ENCODE measurements at regions not wholly inside any gene's neighbourhood (a gene's known extent, or its start where the extent isn't known, plus 50 kb on each side); places are given as distances from the start of the nearest gene placed in this dataset.
"Not testable (repeated sequence)": the region's sequence is repeated elsewhere in the genome, so short reads cannot be mapped to it uniquely, and the experiment has no call there.

- peaks cover 0 to 6% (median 4%) of the 10 kb centered on the region in 5 experiments for H3K9me3 ChIP-seq (ENCODE audit: control extremely low read depth in 1 of 5, control insufficient read depth in 4 of 5, insufficient read depth in 2 of 5, low read depth in 1 of 5, low read length in 4 of 5)
- H3K4me3 ChIP-seq (ENCODE audit: control insufficient read depth in 1 of 7, extremely low read depth in 1 of 7, insufficient read depth in 4 of 7, low read depth in 2 of 7, low read length in 6 of 7): no peak overlapping the region
- ChIA-PET POLR2A (no interaction called here), CTCF (no interaction called here)
- DNase-seq: no peak
- H3K27me3 ChIP-seq (replicated peaks in 2 of 5; ENCODE audit: control insufficient read depth in 4 of 5, insufficient read depth in 5 of 5, low read length in 4 of 5): no peaks in the 10 kb centered on the region
- no peak overlapping the region for H3K27ac ChIP-seq (ENCODE audit: insufficient read depth in 1 of 2, low read depth in 1 of 2, low read length in 2 of 2, poor library complexity in 1 of 2, severe bottlenecking in 2 of 2)
- peaks cover 0 to 5% (median 0%) of the 10 kb centered on the region in 4 experiments for H3K36me3 ChIP-seq (ENCODE audit: control insufficient read depth in 4 of 4, insufficient read depth in 4 of 4, low read length in 3 of 4)
- 95% methylated on average over 24 of the region's 27 CpGs for WGBS (ENCODE audit: insufficient coverage)
- peaks cover 0 to 6% (median 0%) of the 10 kb centered on the region in 4 experiments for H3K4me1 ChIP-seq (ENCODE audit: control extremely low read depth in 1 of 4, control insufficient read depth in 4 of 4, insufficient read depth in 4 of 4, low read length in 3 of 4)
These were observed 71.6 kb downstream of the RRM2 start for GRCh38 chr2:10193851-10194820.

GRCh38 chr2:10195278-10196109, 73.0 kb downstream of the RRM2 start:
- Histone ChIP-seq H3K27ac (ENCODE audit: insufficient read depth in 1 of 2, low read depth in 1 of 2, low read length in 2 of 2, poor library complexity in 1 of 2, severe bottlenecking in 2 of 2) (no peak overlapping the region), H3K36me3 (ENCODE audit: control insufficient read depth in 4 of 4, insufficient read depth in 4 of 4, low read length in 3 of 4) (peaks cover 0 to 5% (median 0%) of the 10 kb centered on the region in 4 experiments), H3K9me3 (ENCODE audit: control extremely low read depth in 1 of 5, control insufficient read depth in 4 of 5, insufficient read depth in 2 of 5, low read depth in 1 of 5, low read length in 4 of 5) (peaks cover 0 to 6% (median 4%) of the 10 kb centered on the region in 5 experiments), H3K4me1 (ENCODE audit: control extremely low read depth in 1 of 4, control insufficient read depth in 4 of 4, insufficient read depth in 4 of 4, low read length in 3 of 4) (peaks cover 0 to 6% (median 0%) of the 10 kb centered on the region in 4 experiments), H3K4me3 (ENCODE audit: control insufficient read depth in 1 of 7, extremely low read depth in 1 of 7, insufficient read depth in 4 of 7, low read depth in 2 of 7, low read length in 6 of 7) (no peak overlapping the region), H3K27me3 (replicated peaks in 2 of 5; ENCODE audit: control insufficient read depth in 4 of 5, insufficient read depth in 5 of 5, low read length in 4 of 5) (no peaks in the 10 kb centered on the region)
- CTCF ChIA-PET: no interaction called here
- 96% methylated on average over 23 of the region's 27 CpGs for WGBS (ENCODE audit: insufficient coverage)
- POLR2A ChIA-PET: no interaction called here
- DNase-seq: no peak

- DNase-seq: no peak
- Histone ChIP-seq H3K4me3 (ENCODE audit: control insufficient read depth in 1 of 7, extremely low read depth in 1 of 7, insufficient read depth in 4 of 7, low read depth in 2 of 7, low read length in 6 of 7) (no peak overlapping the region), H3K4me1 (ENCODE audit: control extremely low read depth in 1 of 4, control insufficient read depth in 4 of 4, insufficient read depth in 4 of 4, low read length in 3 of 4) (peaks cover 0 to 6% (median 0%) of the 10 kb centered on the region in 4 experiments), H3K36me3 (ENCODE audit: control insufficient read depth in 4 of 4, insufficient read depth in 4 of 4, low read length in 3 of 4) (peaks cover 0 to 5% (median 0%) of the 10 kb centered on the region in 4 experiments), H3K27me3 (replicated peaks in 2 of 5; ENCODE audit: control insufficient read depth in 4 of 5, insufficient read depth in 5 of 5, low read length in 4 of 5) (no peaks in the 10 kb centered on the region), H3K27ac (ENCODE audit: insufficient read depth in 1 of 2, low read depth in 1 of 2, low read length in 2 of 2, poor library complexity in 1 of 2, severe bottlenecking in 2 of 2) (no peak overlapping the region), H3K9me3 (ENCODE audit: control extremely low read depth in 1 of 5, control insufficient read depth in 4 of 5, insufficient read depth in 2 of 5, low read depth in 1 of 5, low read length in 4 of 5) (peaks cover 0 to 6% (median 4%) of the 10 kb centered on the region in 5 experiments)
- CTCF ChIA-PET: no interaction called here
- POLR2A ChIA-PET: no interaction called here
- 96% methylated on average over 17 of the region's 22 CpGs for WGBS (ENCODE audit: insufficient coverage)
These were observed 73.8 kb downstream of the RRM2 start for GRCh38 chr2:10196110-10196892.

- CTCF ChIA-PET: no interaction called here
- Histone ChIP-seq H3K27ac (ENCODE audit: insufficient read depth in 1 of 2, low read depth in 1 of 2, low read length in 2 of 2, poor library complexity in 1 of 2, severe bottlenecking in 2 of 2) (no peak overlapping the region), H3K9me3 (ENCODE audit: control extremely low read depth in 1 of 5, control insufficient read depth in 4 of 5, insufficient read depth in 2 of 5, low read depth in 1 of 5, low read length in 4 of 5) (peaks cover 0 to 6% (median 4%) of the 10 kb centered on the region in 5 experiments), H3K27me3 (replicated peaks in 2 of 5; ENCODE audit: control insufficient read depth in 4 of 5, insufficient read depth in 5 of 5, low read length in 4 of 5) (no peaks in the 10 kb centered on the region), H3K4me1 (ENCODE audit: control extremely low read depth in 1 of 4, control insufficient read depth in 4 of 4, insufficient read depth in 4 of 4, low read length in 3 of 4) (peaks cover 0 to 5% (median 0%) of the 10 kb centered on the region in 4 experiments), H3K36me3 (ENCODE audit: control insufficient read depth in 4 of 4, insufficient read depth in 4 of 4, low read length in 3 of 4) (peaks cover 0 to 5% (median 0%) of the 10 kb centered on the region in 4 experiments), H3K4me3 (ENCODE audit: control insufficient read depth in 1 of 7, extremely low read depth in 1 of 7, insufficient read depth in 4 of 7, low read depth in 2 of 7, low read length in 6 of 7) (no peak overlapping the region)
- WGBS (ENCODE audit: insufficient coverage): 93% methylated on average over 16 of the region's 17 CpGs
- POLR2A ChIA-PET: no interaction called here
- DNase-seq: no peak
These were observed 74.6 kb downstream of the RRM2 start for GRCh38 chr2:10196948-10197696.

GRCh38 chr2:10197697-10198076, 75.1 kb downstream of the RRM2 start:
- POLR2A ChIA-PET: interaction anchor here (0.7 kb wide), 1 partner anchor 35 kb away, joined by 3 read pairs; no protein-coding TSS in a partner anchor

GRCh38 chr2:10198482-10198881, 75.9 kb downstream of the RRM2 start:
- WGBS (ENCODE audit: insufficient coverage): 94% methylated on average over 5 of the region's 6 CpGs
- H3K9me3 ChIP-seq (ENCODE audit: control extremely low read depth in 1 of 5, control insufficient read depth in 4 of 5, insufficient read depth in 2 of 5, low read depth in 1 of 5, low read length in 4 of 5); H3K36me3 ChIP-seq (ENCODE audit: control insufficient read depth in 4 of 4, insufficient read depth in 4 of 4, low read length in 3 of 4); H3K4me1 ChIP-seq (ENCODE audit: control extremely low read depth in 1 of 4, control insufficient read depth in 4 of 4, insufficient read depth in 4 of 4, low read length in 3 of 4); H3K4me3 ChIP-seq (ENCODE audit: control insufficient read depth in 1 of 7, extremely low read depth in 1 of 7, insufficient read depth in 4 of 7, low read depth in 2 of 7, low read length in 6 of 7); H3K27ac ChIP-seq (ENCODE audit: insufficient read depth in 1 of 2, low read depth in 1 of 2, low read length in 2 of 2, poor library complexity in 1 of 2, severe bottlenecking in 2 of 2); DNase-seq; H3K27me3 ChIP-seq (replicated peaks in 2 of 5; ENCODE audit: control insufficient read depth in 4 of 5, insufficient read depth in 5 of 5, low read length in 4 of 5): not testable (repeated sequence)
- CTCF ChIA-PET: interaction anchor here (0.6 kb wide), 1 partner anchor 30 kb away, joined by 3 read pairs; no protein-coding TSS in a partner anchor
- POLR2A ChIA-PET: interaction anchor here (0.7 kb wide), 1 partner anchor 35 kb away, joined by 3 read pairs; no protein-coding TSS in a partner anchor

More at GRCh38 chr2:10197697-10198076, 75.1 kb downstream of the RRM2 start:
- H3K4me1 ChIP-seq (ENCODE audit: control extremely low read depth in 1 of 4, control insufficient read depth in 4 of 4, insufficient read depth in 4 of 4, low read length in 3 of 4): no peaks in the 10 kb centered on the region
- CTCF ChIA-PET: interaction anchor here (0.6 kb wide), 1 partner anchor 31 kb away, joined by 3 read pairs; no protein-coding TSS in a partner anchor
- no peak for DNase-seq
- H3K4me3 ChIP-seq (ENCODE audit: control insufficient read depth in 1 of 7, extremely low read depth in 1 of 7, insufficient read depth in 4 of 7, low read depth in 2 of 7, low read length in 6 of 7): no peak overlapping the region
- peaks cover 0 to 5% (median 0%) of the 10 kb centered on the region in 4 experiments for H3K36me3 ChIP-seq (ENCODE audit: control insufficient read depth in 4 of 4, insufficient read depth in 4 of 4, low read length in 3 of 4)
- 99% methylated on average over 5 of the region's 5 CpGs for whole genome bisulfite sequencing (ENCODE audit: insufficient coverage)
- H3K27me3 ChIP-seq (replicated peaks in 2 of 5; ENCODE audit: control insufficient read depth in 4 of 5, insufficient read depth in 5 of 5, low read length in 4 of 5): no peaks in the 10 kb centered on the region
- peaks cover 0 to 6% (median 4%) of the 10 kb centered on the region in 5 experiments for H3K9me3 ChIP-seq (ENCODE audit: control extremely low read depth in 1 of 5, control insufficient read depth in 4 of 5, insufficient read depth in 2 of 5, low read depth in 1 of 5, low read length in 4 of 5)
- H3K27ac ChIP-seq (ENCODE audit: insufficient read depth in 1 of 2, low read depth in 1 of 2, low read length in 2 of 2, poor library complexity in 1 of 2, severe bottlenecking in 2 of 2): no peak overlapping the region

Measured in common myeloid progenitor, CD34-positive (primary cell).